ENCODE measurements at regions not wholly inside any gene's neighbourhood (a gene's known extent, or its start where the extent isn't known, plus 50 kb on each side); places are given as distances from the start of the nearest gene placed in this dataset.
"Not testable (repeated sequence)": the region's sequence is repeated elsewhere in the genome, so short reads cannot be mapped to it uniquely, and the experiment has no call there.

GRCh38 chr14:44606576-44606975, 99.5 kb upstream of the FSCB start:
- no peak overlapping the region for H2AFZ ChIP-seq (ENCODE audit: low read length)
- no peaks in the 10 kb centered on the region for H3K9me3 ChIP-seq (ENCODE audit: control insufficient read depth, insufficient read depth, low read depth, low read length)
- no peak overlapping the region for H3K4me3 ChIP-seq (replicated peaks in 1 of 4; ENCODE audit: control extremely low read depth in 1 of 4, insufficient read depth in 1 of 4, low read depth in 3 of 4, low read length in 4 of 4)
- H3K27ac ChIP-seq (ENCODE audit: insufficient read depth, low read length), result no peak overlapping the region
- no peaks in the 10 kb centered on the region for H3K36me3 ChIP-seq (ENCODE audit: control insufficient read depth, insufficient read depth, low read length)
- H3K9ac ChIP-seq (ENCODE audit: insufficient read depth, low read length), result no peak overlapping the region
- H3K4me2 ChIP-seq (ENCODE audit: extremely low read depth, insufficient read depth, low read length), result no peak overlapping the region
- TF ChIP-seq, protein P1, sequence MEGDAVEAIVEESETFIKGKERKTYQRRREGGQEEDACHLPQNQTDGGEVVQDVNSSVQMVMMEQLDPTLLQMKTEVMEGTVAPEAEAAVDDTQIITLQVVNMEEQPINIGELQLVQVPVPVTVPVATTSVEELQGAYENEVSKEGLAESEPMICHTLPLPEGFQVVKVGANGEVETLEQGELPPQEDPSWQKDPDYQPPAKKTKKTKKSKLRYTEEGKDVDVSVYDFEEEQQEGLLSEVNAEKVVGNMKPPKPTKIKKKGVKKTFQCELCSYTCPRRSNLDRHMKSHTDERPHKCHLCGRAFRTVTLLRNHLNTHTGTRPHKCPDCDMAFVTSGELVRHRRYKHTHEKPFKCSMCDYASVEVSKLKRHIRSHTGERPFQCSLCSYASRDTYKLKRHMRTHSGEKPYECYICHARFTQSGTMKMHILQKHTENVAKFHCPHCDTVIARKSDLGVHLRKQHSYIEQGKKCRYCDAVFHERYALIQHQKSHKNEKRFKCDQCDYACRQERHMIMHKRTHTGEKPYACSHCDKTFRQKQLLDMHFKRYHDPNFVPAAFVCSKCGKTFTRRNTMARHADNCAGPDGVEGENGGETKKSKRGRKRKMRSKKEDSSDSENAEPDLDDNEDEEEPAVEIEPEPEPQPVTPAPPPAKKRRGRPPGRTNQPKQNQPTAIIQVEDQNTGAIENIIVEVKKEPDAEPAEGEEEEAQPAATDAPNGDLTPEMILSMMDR (conservative IDR thresholded peaks at IDR 0.05 in 1 of 2, IDR thresholded peaks at IDR 0.05 in 1 of 2; ENCODE audit: low read depth in 1 of 2, low read length in 2 of 2), result no peak
- H4K20me1 ChIP-seq (ENCODE audit: control insufficient read depth, extremely low read depth, insufficient read depth, low read length), result no peaks in the 10 kb centered on the region
- H3K27me3 ChIP-seq (ENCODE audit: control insufficient read depth, insufficient read depth, low read length), result no peaks in the 10 kb centered on the region
- no peaks in the 10 kb centered on the region for H3K4me1 ChIP-seq (ENCODE audit: control insufficient read depth, extremely low read depth, insufficient read depth, low read length)
- H3K79me2 ChIP-seq (ENCODE audit: control insufficient read depth, insufficient read depth, low read length), result no peaks in the 10 kb centered on the region
- DNase-seq (ENCODE audit: low read depth in 2 of 2), result no peak

GRCh38 chr14:44601266-44601665, 94.2 kb upstream of the FSCB start:
- H3K4me1 ChIP-seq (ENCODE audit: control insufficient read depth, extremely low read depth, insufficient read depth, low read length); H3K27ac ChIP-seq (ENCODE audit: insufficient read depth, low read length); H3K79me2 ChIP-seq (ENCODE audit: control insufficient read depth, insufficient read depth, low read length); H3K27me3 ChIP-seq (ENCODE audit: control insufficient read depth, insufficient read depth, low read length); H2AFZ ChIP-seq (ENCODE audit: low read length); H3K9ac ChIP-seq (ENCODE audit: insufficient read depth, low read length); H3K4me3 ChIP-seq (replicated peaks in 1 of 4; ENCODE audit: control extremely low read depth in 1 of 4, insufficient read depth in 1 of 4, low read depth in 3 of 4, low read length in 4 of 4); H3K9me3 ChIP-seq (ENCODE audit: control insufficient read depth, insufficient read depth, low read depth, low read length); H3K36me3 ChIP-seq (ENCODE audit: control insufficient read depth, insufficient read depth, low read length); DNase-seq (ENCODE audit: low read depth in 2 of 2); H4K20me1 ChIP-seq (ENCODE audit: control insufficient read depth, extremely low read depth, insufficient read depth, low read length); H3K4me2 ChIP-seq (ENCODE audit: extremely low read depth, insufficient read depth, low read length): not testable (repeated sequence)

GRCh38 chr14:44589180-44589579, 82.1 kb upstream of the FSCB start:
- H3K79me2 ChIP-seq (ENCODE audit: control insufficient read depth, insufficient read depth, low read length), result no peaks in the 10 kb centered on the region
- H3K27me3 ChIP-seq (ENCODE audit: control insufficient read depth, insufficient read depth, low read length), result no peaks in the 10 kb centered on the region
- H2AFZ ChIP-seq (ENCODE audit: low read length), result no peak overlapping the region
- H4K20me1 ChIP-seq (ENCODE audit: control insufficient read depth, extremely low read depth, insufficient read depth, low read length), result no peaks in the 10 kb centered on the region
- peak in 1 of 2 donors; percentile 5 for DNase-seq (ENCODE audit: low read depth in 2 of 2)
- no peak for TF ChIP-seq EZH2 (IDR thresholded peaks at IDR 0.05; ENCODE audit: low read length, missing control alignments)
- TF ChIP-seq, protein P1 (conservative IDR thresholded peaks at IDR 0.05 in 1 of 2, IDR thresholded peaks at IDR 0.05 in 1 of 2; ENCODE audit: low read depth in 1 of 2, low read length in 2 of 2), result no peak
- no peak overlapping the region for H3K4me2 ChIP-seq (ENCODE audit: extremely low read depth, insufficient read depth, low read length)
- H3K36me3 ChIP-seq (ENCODE audit: control insufficient read depth, insufficient read depth, low read length), result no peaks in the 10 kb centered on the region
- no peak overlapping the region for H3K4me3 ChIP-seq (replicated peaks in 1 of 4; ENCODE audit: control extremely low read depth in 1 of 4, insufficient read depth in 1 of 4, low read depth in 3 of 4, low read length in 4 of 4)
- no peak overlapping the region for H3K27ac ChIP-seq (ENCODE audit: insufficient read depth, low read length)
- H3K4me1 ChIP-seq (ENCODE audit: control insufficient read depth, extremely low read depth, insufficient read depth, low read length), result no peaks in the 10 kb centered on the region
- H3K9ac ChIP-seq (ENCODE audit: insufficient read depth, low read length), result no peak overlapping the region
- no peaks in the 10 kb centered on the region for H3K9me3 ChIP-seq (ENCODE audit: control insufficient read depth, insufficient read depth, low read depth, low read length)

DNA sequence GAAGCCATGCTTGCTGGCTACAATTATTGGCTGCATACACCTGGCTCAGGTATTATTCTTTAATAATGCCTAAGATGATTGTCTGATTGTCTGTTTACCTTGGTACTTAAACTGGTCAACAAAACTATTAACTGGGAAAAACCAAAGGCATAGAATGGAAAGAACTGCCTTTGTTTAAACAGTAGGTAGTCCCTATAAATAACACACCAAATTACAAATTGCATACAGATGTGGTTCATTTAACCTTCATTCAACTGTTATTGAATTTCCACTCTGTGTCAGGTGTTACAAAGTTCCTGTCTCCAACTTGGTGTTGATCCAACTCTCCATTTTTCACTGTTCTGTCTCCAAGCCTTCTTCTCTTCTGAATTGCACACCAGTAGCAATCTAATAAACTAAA, 79.8 kb upstream of the FSCB start:
- no peak for DNase-seq (ENCODE audit: low read depth in 2 of 2)
- no peak for TF ChIP-seq EZH2 (IDR thresholded peaks at IDR 0.05; ENCODE audit: low read length, missing control alignments)
- TF ChIP-seq, protein P1 (conservative IDR thresholded peaks at IDR 0.05 in 1 of 2, IDR thresholded peaks at IDR 0.05 in 1 of 2; ENCODE audit: low read depth in 1 of 2, low read length in 2 of 2), result no peak
- no peak overlapping the region for H2AFZ ChIP-seq (ENCODE audit: low read length)
- no peak overlapping the region for H3K27ac ChIP-seq (ENCODE audit: insufficient read depth, low read length)
- H3K79me2 ChIP-seq (ENCODE audit: control insufficient read depth, insufficient read depth, low read length), result no peaks in the 10 kb centered on the region
- H3K4me1 ChIP-seq (ENCODE audit: control insufficient read depth, extremely low read depth, insufficient read depth, low read length), result no peaks in the 10 kb centered on the region
- H3K9ac ChIP-seq (ENCODE audit: insufficient read depth, low read length), result no peak overlapping the region
- no peaks in the 10 kb centered on the region for H3K9me3 ChIP-seq (ENCODE audit: control insufficient read depth, insufficient read depth, low read depth, low read length)
- no peaks in the 10 kb centered on the region for H3K36me3 ChIP-seq (ENCODE audit: control insufficient read depth, insufficient read depth, low read length)
- H3K4me2 ChIP-seq (ENCODE audit: extremely low read depth, insufficient read depth, low read length), result no peak overlapping the region
- H3K27me3 ChIP-seq (ENCODE audit: control insufficient read depth, insufficient read depth, low read length), result no peaks in the 10 kb centered on the region
- H4K20me1 ChIP-seq (ENCODE audit: control insufficient read depth, extremely low read depth, insufficient read depth, low read length), result no peaks in the 10 kb centered on the region
- no peak overlapping the region for H3K4me3 ChIP-seq (replicated peaks in 1 of 4; ENCODE audit: control extremely low read depth in 1 of 4, insufficient read depth in 1 of 4, low read depth in 3 of 4, low read length in 4 of 4)

Measured in fibroblast of lung (primary cell).